ENCODE measurements at regions not wholly inside any gene's neighbourhood (a gene's known extent, or its start where the extent isn't known, plus 50 kb on each side); places are given as distances from the start of the nearest gene placed in this dataset.
A peak's percentile ranks its signal among the peaks of the same experiment; 100 is the strongest.

- DNase-seq (ENCODE audit: low read depth in 2 of 3, low spot score in 2 of 3), result no peak
Observed at GRCh38 chr6:159100395-159101182, 55.8 kb upstream of the TAGAP start.

DNA sequence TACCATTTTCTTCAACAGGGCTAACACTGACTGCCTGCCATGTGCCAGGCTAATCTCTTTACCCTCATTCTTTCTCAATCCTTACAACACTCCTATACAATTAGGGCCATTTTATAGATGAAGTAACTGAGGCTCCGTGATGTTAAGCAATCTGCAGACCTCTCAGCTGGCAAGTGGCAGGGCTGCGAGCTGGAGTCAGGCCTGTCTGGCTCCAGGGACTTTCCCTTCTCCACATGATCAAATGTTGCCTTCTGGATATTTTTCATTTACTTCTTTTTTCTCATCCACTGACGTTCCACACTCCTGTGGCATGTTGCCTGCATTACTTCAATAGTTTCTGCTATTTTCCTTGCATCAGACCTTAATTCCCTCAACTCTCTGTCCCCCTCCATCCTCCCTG is 55.2 kb upstream of the TAGAP start:
- no peak for DNase-seq (ENCODE audit: low read depth in 2 of 3, low spot score in 2 of 3)

GRCh38 chr6:159099276-159099675 is 54.5 kb upstream of the TAGAP start:
- DNase-seq (ENCODE audit: low read depth in 2 of 3, low spot score in 2 of 3), result no peak

DNA sequence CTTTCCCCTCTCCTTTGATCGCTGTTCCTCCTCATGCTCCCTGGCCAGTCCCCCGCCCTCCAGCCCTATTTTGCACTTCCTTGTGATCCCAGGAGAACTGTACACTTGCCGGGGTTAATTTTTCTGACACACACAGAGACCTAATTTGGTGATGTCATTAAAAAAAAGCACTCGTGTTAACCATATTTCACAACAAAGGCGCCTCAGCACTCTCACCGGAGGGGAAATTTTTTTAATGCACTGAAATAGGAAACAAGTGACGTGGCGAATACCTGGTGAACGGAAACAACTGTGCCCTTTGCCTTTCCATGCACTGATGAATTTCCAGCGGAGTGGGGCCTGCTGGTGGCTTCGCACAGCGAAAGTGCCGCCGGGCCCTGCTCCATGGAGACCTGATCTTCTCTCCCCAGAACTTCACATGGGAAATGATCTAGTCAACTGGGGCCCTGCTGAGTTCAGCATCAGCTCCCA is 53.9 kb upstream of the TAGAP start:
- DNase-seq (ENCODE audit: low read depth in 2 of 3, low spot score in 2 of 3), result peak in 1 of 3 experiments; percentile 55

GRCh38 chr6:159097256-159097655 is 52.5 kb upstream of the TAGAP start:
- peak in 1 of 3 experiments; percentile 51 for DNase-seq (ENCODE audit: low read depth in 2 of 3, low spot score in 2 of 3)

GRCh38 chr6:159095616-159096015 is 50.8 kb upstream of the TAGAP start:
- DNase-seq (ENCODE audit: low read depth in 2 of 3, low spot score in 2 of 3), result no peak

- DNase-seq (ENCODE audit: low read depth in 2 of 3, low spot score in 2 of 3), result peak in 1 of 3 experiments; percentile 47
Observed at GRCh38 chr6:159094444-159095252, 49.9 kb upstream of the TAGAP start.
